ENCODE measurements at regions not wholly inside any gene's neighbourhood (a gene's known extent, or its start where the extent isn't known, plus 50 kb on each side); places are given as distances from the start of the nearest gene placed in this dataset.

GRCh38 chr20:40173872-40174271 is 515.2 kb downstream of the MAFB start:
- ChIA-PET CTCF (no interaction called here), POLR2A (no interaction called here)
- Histone ChIP-seq H3K9me1 (replicated peaks; ENCODE audit: control insufficient read depth, extremely low read depth, insufficient read depth, low read length) (no peaks in the 10 kb centered on the region), H3K4me3 (replicated peaks in 1 of 3; ENCODE audit: insufficient read depth in 1 of 3, low read depth in 1 of 3, low read length in 3 of 3) (no peak overlapping the region), H3K36me3 (ENCODE audit: control insufficient read depth in 2 of 2, extremely low read depth in 1 of 2, insufficient read depth in 2 of 2, low read length in 2 of 2) (no peaks in the 10 kb centered on the region), H2AFZ (ENCODE audit: low read depth, low read length) (no peak overlapping the region), H3K27ac (ENCODE audit: insufficient read depth, low read depth, low read length) (no peak overlapping the region), H3K4me2 (ENCODE audit: insufficient read depth, low read length) (no peak overlapping the region), H4K20me1 (replicated peaks; ENCODE audit: control insufficient read depth, extremely low read depth, insufficient read depth, low read length) (no peaks in the 10 kb centered on the region), H3K79me2 (ENCODE audit: control insufficient read depth, insufficient read depth, low read length) (no peaks in the 10 kb centered on the region), H3K4me1 (ENCODE audit: control insufficient read depth, extremely low read depth, insufficient read depth, low read length) (no peaks in the 10 kb centered on the region), H3K9ac (replicated peaks; ENCODE audit: extremely low read depth, insufficient read depth, low read length) (no peak overlapping the region), H3K9me3 (replicated peaks; ENCODE audit: control insufficient read depth, insufficient read depth, low read length) (no peaks in the 10 kb centered on the region), H3K27me3 (ENCODE audit: control insufficient read depth in 2 of 2, insufficient read depth in 2 of 2, low read length in 2 of 2) (no peaks in the 10 kb centered on the region)
- FAIRE-seq (peak; percentile 53), DNase-seq (ENCODE audit: low read depth, low spot score) (peak; percentile 16)
- TF ChIP-seq, protein P1, sequence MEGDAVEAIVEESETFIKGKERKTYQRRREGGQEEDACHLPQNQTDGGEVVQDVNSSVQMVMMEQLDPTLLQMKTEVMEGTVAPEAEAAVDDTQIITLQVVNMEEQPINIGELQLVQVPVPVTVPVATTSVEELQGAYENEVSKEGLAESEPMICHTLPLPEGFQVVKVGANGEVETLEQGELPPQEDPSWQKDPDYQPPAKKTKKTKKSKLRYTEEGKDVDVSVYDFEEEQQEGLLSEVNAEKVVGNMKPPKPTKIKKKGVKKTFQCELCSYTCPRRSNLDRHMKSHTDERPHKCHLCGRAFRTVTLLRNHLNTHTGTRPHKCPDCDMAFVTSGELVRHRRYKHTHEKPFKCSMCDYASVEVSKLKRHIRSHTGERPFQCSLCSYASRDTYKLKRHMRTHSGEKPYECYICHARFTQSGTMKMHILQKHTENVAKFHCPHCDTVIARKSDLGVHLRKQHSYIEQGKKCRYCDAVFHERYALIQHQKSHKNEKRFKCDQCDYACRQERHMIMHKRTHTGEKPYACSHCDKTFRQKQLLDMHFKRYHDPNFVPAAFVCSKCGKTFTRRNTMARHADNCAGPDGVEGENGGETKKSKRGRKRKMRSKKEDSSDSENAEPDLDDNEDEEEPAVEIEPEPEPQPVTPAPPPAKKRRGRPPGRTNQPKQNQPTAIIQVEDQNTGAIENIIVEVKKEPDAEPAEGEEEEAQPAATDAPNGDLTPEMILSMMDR (IDR thresholded peaks at IDR 0.05; ENCODE audit: extremely low read depth in 1 of 2, insufficient read depth in 1 of 2, low read depth in 1 of 2, low read length in 2 of 2) = no peak
- TF ChIP-seq, protein P2, sequence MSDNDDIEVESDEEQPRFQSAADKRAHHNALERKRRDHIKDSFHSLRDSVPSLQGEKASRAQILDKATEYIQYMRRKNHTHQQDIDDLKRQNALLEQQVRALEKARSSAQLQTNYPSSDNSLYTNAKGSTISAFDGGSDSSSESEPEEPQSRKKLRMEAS (IDR thresholded peaks at IDR 0.05; ENCODE audit: insufficient read depth, insufficient read length) = no peak
- TF ChIP-seq FOS (IDR thresholded peaks at IDR 0.05; ENCODE audit: borderline replicate concordance, insufficient read depth, low read length) (peak; percentile 19), JUN (IDR thresholded peaks at IDR 0.05; ENCODE audit: borderline replicate concordance, insufficient read depth, insufficient read length, low read depth) (no peak), POLR2AphosphoS5 (IDR thresholded peaks at IDR 0.05; ENCODE audit: insufficient read depth, low read depth, low read length) (no peak), POLR2A (IDR thresholded peaks at IDR 0.05; ENCODE audit: low read depth, low read length) (no peak)
- intact Hi-C loops (cut with micrococcal nuclease) (no loop called here), dilution Hi-C loops (cut with MboI; ENCODE audit: extremely low pct_ligation_motif_present, low sequenced_read_pairs) (no loop called here)
- BruUV-seq (replicated peaks) = no TSS peak
